ENCODE measurements at regions not wholly inside any gene's neighbourhood (a gene's known extent, or its start where the extent isn't known, plus 50 kb on each side); places are given as distances from the start of the nearest gene placed in this dataset.
"Not testable (repeated sequence)": the region's sequence is repeated elsewhere in the genome, so short reads cannot be mapped to it uniquely, and the experiment has no call there.

- not testable (repeated sequence) for H3K9me3 ChIP-seq (replicated peaks; ENCODE audit: control insufficient read depth, low read depth, low read length); H3K36me3 ChIP-seq (ENCODE audit: control insufficient read depth, insufficient read depth, low read length); H3K27me3 ChIP-seq (ENCODE audit: control insufficient read depth, insufficient read depth, low read length); H3K27ac ChIP-seq (ENCODE audit: low read length); DNase-seq; H3K4me1 ChIP-seq (ENCODE audit: control insufficient read depth, insufficient read depth, low read length); H3K4me3 ChIP-seq (ENCODE audit: low read length)
- WGBS (ENCODE audit: insufficient coverage), result no CpG with 5 or more reads among the region's 3 CpGs
Observed at GRCh38 chr9:24050239-24050638, 224.2 kb upstream of the ELAVL2 start.

GRCh38 chr9:24045150-24045549, 219.1 kb upstream of the ELAVL2 start:
- H3K4me1 ChIP-seq (ENCODE audit: control insufficient read depth, insufficient read depth, low read length), result no peaks in the 10 kb centered on the region
- no peaks in the 10 kb centered on the region for H3K27me3 ChIP-seq (ENCODE audit: control insufficient read depth, insufficient read depth, low read length)
- H3K27ac ChIP-seq (ENCODE audit: low read length), result no peak overlapping the region
- DNase-seq, result no peak
- H3K4me3 ChIP-seq (ENCODE audit: low read length), result no peak overlapping the region
- no CpG with 5 or more reads among the region's 3 CpGs for WGBS (ENCODE audit: insufficient coverage)
- no peaks in the 10 kb centered on the region for H3K36me3 ChIP-seq (ENCODE audit: control insufficient read depth, insufficient read depth, low read length)
- no peaks in the 10 kb centered on the region for H3K9me3 ChIP-seq (replicated peaks; ENCODE audit: control insufficient read depth, low read depth, low read length)

- Histone ChIP-seq H3K36me3 (ENCODE audit: control insufficient read depth, insufficient read depth, low read length) (no peaks in the 10 kb centered on the region), H3K27ac (ENCODE audit: low read length) (no peak overlapping the region), H3K9me3 (replicated peaks; ENCODE audit: control insufficient read depth, low read depth, low read length) (no peaks in the 10 kb centered on the region), H3K27me3 (ENCODE audit: control insufficient read depth, insufficient read depth, low read length) (no peaks in the 10 kb centered on the region), H3K4me1 (ENCODE audit: control insufficient read depth, insufficient read depth, low read length) (no peaks in the 10 kb centered on the region), H3K4me3 (ENCODE audit: low read length) (no peak overlapping the region)
- no CpG with 5 or more reads among the region's 5 CpGs for WGBS (ENCODE audit: insufficient coverage)
- no peak for DNase-seq
Observed at GRCh38 chr9:24044576-24044975, 218.5 kb upstream of the ELAVL2 start.

- H3K9me3 ChIP-seq (replicated peaks; ENCODE audit: control insufficient read depth, low read depth, low read length), result no peaks in the 10 kb centered on the region
- H3K36me3 ChIP-seq (ENCODE audit: control insufficient read depth, insufficient read depth, low read length), result no peaks in the 10 kb centered on the region
Observed at GRCh38 chr9:24041160-24041690, 215.2 kb upstream of the ELAVL2 start.

GRCh38 chr9:24036459-24036858, 210.4 kb upstream of the ELAVL2 start:
- Histone ChIP-seq H3K36me3 (ENCODE audit: control insufficient read depth, insufficient read depth, low read length) (no peaks in the 10 kb centered on the region), H3K9me3 (replicated peaks; ENCODE audit: control insufficient read depth, low read depth, low read length) (no peaks in the 10 kb centered on the region), H3K27me3 (ENCODE audit: control insufficient read depth, insufficient read depth, low read length) (no peaks in the 10 kb centered on the region), H3K27ac (ENCODE audit: low read length) (no peak overlapping the region), H3K4me1 (ENCODE audit: control insufficient read depth, insufficient read depth, low read length) (no peaks in the 10 kb centered on the region), H3K4me3 (ENCODE audit: low read length) (no peak overlapping the region)
- no peak for DNase-seq
- no CpG with 5 or more reads among the region's 3 CpGs for WGBS (ENCODE audit: insufficient coverage)

More at GRCh38 chr9:24041160-24041690, 215.2 kb upstream of the ELAVL2 start:
- no CpG with 5 or more reads among the region's 5 CpGs for WGBS (ENCODE audit: insufficient coverage)
- H3K4me3 ChIP-seq (ENCODE audit: low read length), result no peak overlapping the region
- no peak overlapping the region for H3K27ac ChIP-seq (ENCODE audit: low read length)
- H3K27me3 ChIP-seq (ENCODE audit: control insufficient read depth, insufficient read depth, low read length), result no peaks in the 10 kb centered on the region
- no peak for DNase-seq
- no peaks in the 10 kb centered on the region for H3K4me1 ChIP-seq (ENCODE audit: control insufficient read depth, insufficient read depth, low read length)

- no peaks in the 10 kb centered on the region for H3K36me3 ChIP-seq (ENCODE audit: control insufficient read depth, insufficient read depth, low read length)
- no peak overlapping the region for H3K27ac ChIP-seq (ENCODE audit: low read length)
- DNase-seq, result no peak
- H3K9me3 ChIP-seq (replicated peaks; ENCODE audit: control insufficient read depth, low read depth, low read length), result no peaks in the 10 kb centered on the region
- no peaks in the 10 kb centered on the region for H3K4me1 ChIP-seq (ENCODE audit: control insufficient read depth, insufficient read depth, low read length)
- no peak overlapping the region for H3K4me3 ChIP-seq (ENCODE audit: low read length)
- no peaks in the 10 kb centered on the region for H3K27me3 ChIP-seq (ENCODE audit: control insufficient read depth, insufficient read depth, low read length)
Observed at GRCh38 chr9:24035816-24036215, 209.8 kb upstream of the ELAVL2 start.

GRCh38 chr9:24011881-24012280, 185.8 kb upstream of the ELAVL2 start:
- Histone ChIP-seq H3K27me3 (ENCODE audit: control insufficient read depth, insufficient read depth, low read length) (no peaks in the 10 kb centered on the region), H3K4me1 (ENCODE audit: control insufficient read depth, insufficient read depth, low read length) (no peaks in the 10 kb centered on the region), H3K9me3 (replicated peaks; ENCODE audit: control insufficient read depth, low read depth, low read length) (no peaks in the 10 kb centered on the region), H3K27ac (ENCODE audit: low read length) (no peak overlapping the region), H3K36me3 (ENCODE audit: control insufficient read depth, insufficient read depth, low read length) (no peaks in the 10 kb centered on the region), H3K4me3 (ENCODE audit: low read length) (no peak overlapping the region)
- no peak for DNase-seq
- WGBS (ENCODE audit: insufficient coverage), result 91% methylated on average over 4 of the region's 6 CpGs

- Histone ChIP-seq H3K27me3 (ENCODE audit: control insufficient read depth, insufficient read depth, low read length) (no peaks in the 10 kb centered on the region), H3K4me3 (ENCODE audit: low read length) (no peak overlapping the region), H3K27ac (ENCODE audit: low read length) (no peak overlapping the region), H3K4me1 (ENCODE audit: control insufficient read depth, insufficient read depth, low read length) (no peaks in the 10 kb centered on the region), H3K36me3 (ENCODE audit: control insufficient read depth, insufficient read depth, low read length) (no peaks in the 10 kb centered on the region), H3K9me3 (replicated peaks; ENCODE audit: control insufficient read depth, low read depth, low read length) (no peaks in the 10 kb centered on the region)
- no peak for DNase-seq
- no CpG with 5 or more reads among the region's 5 CpGs for WGBS (ENCODE audit: insufficient coverage)
Observed at GRCh38 chr9:24011009-24011717, 185.1 kb upstream of the ELAVL2 start.

GRCh38 chr9:24009322-24009721, 183.3 kb upstream of the ELAVL2 start:
- DNase-seq, result no peak
- WGBS (ENCODE audit: insufficient coverage), result no CpG with 5 or more reads among the region's 2 CpGs

GRCh38 chr9:24007185-24007584, 181.1 kb upstream of the ELAVL2 start:
- Histone ChIP-seq H3K27ac (ENCODE audit: low read length) (no peak overlapping the region), H3K27me3 (ENCODE audit: control insufficient read depth, insufficient read depth, low read length) (no peaks in the 10 kb centered on the region), H3K9me3 (replicated peaks; ENCODE audit: control insufficient read depth, low read depth, low read length) (no peaks in the 10 kb centered on the region), H3K36me3 (ENCODE audit: control insufficient read depth, insufficient read depth, low read length) (no peaks in the 10 kb centered on the region), H3K4me1 (ENCODE audit: control insufficient read depth, insufficient read depth, low read length) (no peaks in the 10 kb centered on the region), H3K4me3 (ENCODE audit: low read length) (no peak overlapping the region)
- no CpG with 5 or more reads among the region's 1 CpG for WGBS (ENCODE audit: insufficient coverage)
- no peak for DNase-seq

More at GRCh38 chr9:24009322-24009721, 183.3 kb upstream of the ELAVL2 start:
- H3K27ac ChIP-seq (ENCODE audit: low read length), result no peak overlapping the region
- H3K4me3 ChIP-seq (ENCODE audit: low read length), result no peak overlapping the region
- H3K36me3 ChIP-seq (ENCODE audit: control insufficient read depth, insufficient read depth, low read length), result no peaks in the 10 kb centered on the region
- no peaks in the 10 kb centered on the region for H3K27me3 ChIP-seq (ENCODE audit: control insufficient read depth, insufficient read depth, low read length)
- no peaks in the 10 kb centered on the region for H3K4me1 ChIP-seq (ENCODE audit: control insufficient read depth, insufficient read depth, low read length)
- H3K9me3 ChIP-seq (replicated peaks; ENCODE audit: control insufficient read depth, low read depth, low read length), result no peaks in the 10 kb centered on the region

GRCh38 chr9:23991874-23992273, 165.8 kb upstream of the ELAVL2 start:
- not testable (repeated sequence) for H3K27me3 ChIP-seq (ENCODE audit: control insufficient read depth, insufficient read depth, low read length); DNase-seq; H3K9me3 ChIP-seq (replicated peaks; ENCODE audit: control insufficient read depth, low read depth, low read length); H3K27ac ChIP-seq (ENCODE audit: low read length); H3K4me1 ChIP-seq (ENCODE audit: control insufficient read depth, insufficient read depth, low read length); H3K4me3 ChIP-seq (ENCODE audit: low read length); H3K36me3 ChIP-seq (ENCODE audit: control insufficient read depth, insufficient read depth, low read length)
- WGBS (ENCODE audit: insufficient coverage), result 95% methylated on average over 4 of the region's 7 CpGs

Measured in muscle of leg (tissue), 3 donors.